Ovary (tissue), 7 donors: ENCODE measurements at regions not wholly inside any gene's neighbourhood (a gene's known extent, or its start where the extent isn't known, plus 50 kb on each side); places are given as distances from the start of the nearest gene placed in this dataset.
"Not testable (repeated sequence)": the region's sequence is repeated elsewhere in the genome, so short reads cannot be mapped to it uniquely, and the experiment has no call there.

Source experiments
- DNase-seq, 5 donors: peaks; one replicate each; pipeline ENCODE4 v3.0.0-alpha.2; 2019 to 2020
- H3K27ac ChIP-seq, 2 donors: fragments of 200-600 bp; one replicate each; pipeline versions ENCODE4 v1.5.1 to v1.8.0; 2019 to 2022
- H3K27me3 ChIP-seq: fragments of 200-600 bp; one replicate; pipeline ENCODE4 v1.8.0; 2022
- H3K36me3 ChIP-seq: fragments of 200-600 bp; sonication (generic); one replicate; pipeline ENCODE4 v1.5.1; 2019
- H3K4me1 ChIP-seq: one replicate; pipeline ENCODE4 v1.8.1; 2013; ENCODE audit warnings: mild to moderate bottlenecking, moderate library complexity; ENCODE audit not compliant: insufficient read depth
- H3K4me3 ChIP-seq: fragments of 200-600 bp; sonication (generic); one replicate; pipeline ENCODE4 v1.5.1; 2017
- H3K9me3 ChIP-seq, 2 donors: fragments of 200-600 bp in 1 of 2; sonication (generic) in 1 of 2; one replicate each; pipeline versions ENCODE4 v1.5.1 to v1.8.1; 2013 to 2019; ENCODE audit warnings: mild to moderate bottlenecking in 1 of 2, moderate library complexity in 1 of 2
- CTCF ChIP-seq, 3 donors: fragments of 450-650 bp in 2 of 3; fragments of 200-600 bp in 1 of 3; IDR thresholded peaks; one replicate each; pipeline versions ENCODE4 v1.5.1 to v1.8.0; 2016 to 2022; ENCODE audit warnings: antibody characterized with exemption in 3 of 3, mild to moderate bottlenecking in 1 of 3
- EP300 ChIP-seq: sonication (generic); formaldehyde crosslinking; IDR thresholded peaks from one replicate; pipeline ENCODE4 v1.6.1; 2017; ENCODE audit warnings: antibody characterized with exemption
- POLR2A ChIP-seq: fragments of 450-650 bp; IDR thresholded peaks from one replicate; pipeline ENCODE4 v1.6.1; 2017; ENCODE audit warnings: antibody characterized with exemption, mild to moderate bottlenecking, moderate library complexity
- WGBS, 3 donors: extraction: QIAGEN DNeasy Blood & Tissue Kit in 1 of 3; methylation state at CpG; one replicate each; pipeline versions ENCODE4 v1.1.5 to v1.1.7; 2013 to 2017; 5-methylcytosine and 5-hydroxymethylcytosine counted together
- intact Hi-C, 4 donors: fragments of 100-400 bp; cut with DNase I; formaldehyde crosslinking; loops; one replicate each; pipeline versions ENCODE4 v1.11.0 to v1.15.1; 2022 to 2023
- donor health status: DM: no; HTN: no; CAD: no; lungs with moderate emphysema.
- donor health status: DM: no; HTN: no; CAD: no.
- donor health status: Bipolar disorder and iron deficiency.
- donor health status: DM: no; HTN: no; CAD: no.
- donor health status: DM: yes; HTN: yes; CAD: no.

GRCh38 chr1:38586993-38587646 is 272.5 kb downstream of the RRAGC start:
- no peak for DNase-seq
- intact Hi-C loops: no loop called here
- no peaks in the 10 kb centered on the region for H3K36me3 ChIP-seq
- H3K9me3 ChIP-seq: peaks cover 0 to 3% of the 10 kb centered on the region in 2 donors
- no peak overlapping the region for H3K4me3 ChIP-seq
- no peak overlapping the region for H3K27ac ChIP-seq
- no peaks in the 10 kb centered on the region for H3K27me3 ChIP-seq
- no peak for TF ChIP-seq EP300
- 39 to 52% (median 45%) methylated on average over 9 of the region's 9 CpGs for WGBS, 3 donors
- no peaks in the 10 kb centered on the region for H3K4me1 ChIP-seq

GRCh38 chr1:38585971-38586370 is 273.6 kb downstream of the RRAGC start:
- no peaks in the 10 kb centered on the region for H3K4me1 ChIP-seq
- peaks cover 0 to 3% of the 10 kb centered on the region in 2 donors for H3K9me3 ChIP-seq
- H3K27me3 ChIP-seq: no peaks in the 10 kb centered on the region
- TF ChIP-seq EP300 (no peak), POLR2A (no peak)
- no peaks in the 10 kb centered on the region for H3K36me3 ChIP-seq
- DNase-seq: no peak
- intact Hi-C loops: no loop called here
- H3K4me3 ChIP-seq: no peak overlapping the region
- 35 to 37% (median 35%) methylated on average over 4 of the region's 4 CpGs for WGBS, 3 donors
- H3K27ac ChIP-seq: no peak overlapping the region

GRCh38 chr1:38585460-38585859 is 274.1 kb downstream of the RRAGC start:
- 62 to 68% (median 62%) methylated on average over 3 of the region's 3 CpGs for WGBS, 3 donors
- DNase-seq: no peak

GRCh38 chr1:38584448-38585355 is 274.9 kb downstream of the RRAGC start:
- no peak for DNase-seq
- TF ChIP-seq EP300: no peak
- Histone ChIP-seq H3K27me3 (no peaks in the 10 kb centered on the region), H3K4me1 (no peaks in the 10 kb centered on the region), H3K9me3 (peaks cover 0 to 3% of the 10 kb centered on the region in 2 donors), H3K4me3 (no peak overlapping the region), H3K36me3 (no peaks in the 10 kb centered on the region), H3K27ac (no peak overlapping the region)
- intact Hi-C loops: no loop called here
- WGBS, 3 donors: 61 to 68% (median 64%) methylated on average over 11 of the region's 11 CpGs

More at GRCh38 chr1:38585460-38585859, 274.1 kb downstream of the RRAGC start:
- TF ChIP-seq POLR2A (no peak), CTCF (IDR thresholded peaks at IDR 0.05) (no peak), EP300 (no peak)
- no peaks in the 10 kb centered on the region for H3K36me3 ChIP-seq
- H3K9me3 ChIP-seq: peaks cover 0 to 3% of the 10 kb centered on the region in 2 donors
- intact Hi-C loops: no loop called here
- H3K27me3 ChIP-seq: no peaks in the 10 kb centered on the region
- no peaks in the 10 kb centered on the region for H3K4me1 ChIP-seq
- no peak overlapping the region for H3K4me3 ChIP-seq
- H3K27ac ChIP-seq: no peak overlapping the region

GRCh38 chr1:38583287-38583686 is 276.3 kb downstream of the RRAGC start:
- H3K4me3 ChIP-seq, H3K27me3 ChIP-seq, H3K36me3 ChIP-seq, H3K4me1 ChIP-seq, intact Hi-C loops, H3K27ac ChIP-seq, H3K9me3 ChIP-seq, DNase-seq: not testable (repeated sequence)
- 87 to 90% (median 89%) methylated on average over 2 of the region's 2 CpGs for WGBS, 3 donors

- 49 to 55% (median 49%) methylated on average over 2 of the region's 2 CpGs for WGBS, 3 donors
- intact Hi-C loops: no loop called here
- no peaks in the 10 kb centered on the region for H3K36me3 ChIP-seq
- H3K4me3 ChIP-seq: no peak overlapping the region
- H3K27me3 ChIP-seq: no peaks in the 10 kb centered on the region
- H3K9me3 ChIP-seq: peaks cover 0 to 3% of the 10 kb centered on the region in 2 donors
- no peak for TF ChIP-seq EP300
- H3K4me1 ChIP-seq: no peaks in the 10 kb centered on the region
- H3K27ac ChIP-seq: no peak overlapping the region
- no peak for DNase-seq
Observed at GRCh38 chr1:38581396-38581795, 278.2 kb downstream of the RRAGC start.

GRCh38 chr1:38580594-38580993 is 279.0 kb downstream of the RRAGC start:
- no peaks in the 10 kb centered on the region for H3K27me3 ChIP-seq
- DNase-seq: no peak
- no peak overlapping the region for H3K27ac ChIP-seq
- WGBS, 3 donors: 22 to 35% (median 34%) methylated on average over 2 of the region's 2 CpGs
- peaks cover 0 to 3% of the 10 kb centered on the region in 2 donors for H3K9me3 ChIP-seq
- H3K36me3 ChIP-seq: no peaks in the 10 kb centered on the region
- H3K4me3 ChIP-seq: no peak overlapping the region
- H3K4me1 ChIP-seq: no peaks in the 10 kb centered on the region
- TF ChIP-seq POLR2A (no peak), CTCF (IDR thresholded peaks at IDR 0.05) (no peak), EP300 (no peak)
- intact Hi-C loops: no loop called here
